HG02938 (cell line): ENCODE measurements at regions not wholly inside any gene's neighbourhood (a gene's known extent, or its start where the extent isn't known, plus 50 kb on each side); places are given as distances from the start of the nearest gene placed in this dataset.
A peak's percentile ranks its signal among the peaks of the same experiment; 100 is the strongest.

Source experiments
- ATAC-seq: cut with Tn5 transposase; IDR thresholded peaks from one replicate; pipeline ENCODE4 v1.9.1; 2021; ENCODE audit warnings: mild to moderate bottlenecking, moderate library complexity; ENCODE audit not compliant: unreplicated experiment

GRCh38 chr11:104830508-104830907, 67.8 kb downstream of the CASP12 start:
- ATAC-seq, result no peak

GRCh38 chr11:104830080-104830479, 68.2 kb downstream of the CASP12 start:
- ATAC-seq, result no peak

GRCh38 chr11:104826772-104827171, 71.5 kb downstream of the CASP12 start:
- ATAC-seq, result no peak

GRCh38 chr11:104823657-104824056, 74.6 kb downstream of the CASP12 start:
- ATAC-seq, result no peak

DNA sequence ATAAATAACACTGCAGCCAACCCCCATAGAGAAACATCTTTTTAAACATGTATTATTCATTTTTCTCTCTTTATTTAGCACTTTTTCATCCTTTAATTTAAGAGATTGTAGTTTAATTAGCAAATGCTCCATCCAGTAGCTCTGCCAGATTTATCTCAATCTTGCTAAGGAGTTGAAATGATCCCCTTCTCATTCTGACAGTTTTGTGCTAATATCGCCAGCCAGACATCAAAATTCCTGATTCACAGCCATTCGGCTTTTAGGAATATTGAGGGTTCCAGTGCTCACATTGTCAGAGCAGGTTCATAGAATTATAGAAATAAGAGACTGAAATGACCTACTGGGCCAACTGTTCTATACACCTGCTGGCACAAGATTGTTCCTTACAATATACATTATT, 77.8 kb downstream of the CASP12 start:
- no peak for ATAC-seq

DNA sequence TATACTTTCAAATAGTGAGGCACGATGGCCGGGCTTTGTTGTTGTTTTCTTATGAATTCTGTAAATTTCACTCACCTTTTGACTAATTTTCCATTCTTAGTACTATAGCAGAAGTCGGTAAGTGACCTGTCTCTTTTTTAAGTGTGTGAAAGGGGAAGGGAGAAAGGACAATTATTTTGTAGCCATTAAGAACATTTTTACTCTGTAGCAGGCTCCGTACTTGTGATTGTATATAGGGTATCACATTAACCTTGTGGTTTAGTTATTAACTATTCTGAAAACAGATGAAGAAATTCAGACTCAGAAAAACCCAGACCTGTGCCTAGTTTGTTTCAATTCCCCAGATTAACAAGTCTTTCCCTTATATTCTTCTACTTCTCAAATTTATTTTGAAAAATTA, 78.7 kb downstream of the CASP12 start:
- peak; percentile 51 for ATAC-seq

DNA sequence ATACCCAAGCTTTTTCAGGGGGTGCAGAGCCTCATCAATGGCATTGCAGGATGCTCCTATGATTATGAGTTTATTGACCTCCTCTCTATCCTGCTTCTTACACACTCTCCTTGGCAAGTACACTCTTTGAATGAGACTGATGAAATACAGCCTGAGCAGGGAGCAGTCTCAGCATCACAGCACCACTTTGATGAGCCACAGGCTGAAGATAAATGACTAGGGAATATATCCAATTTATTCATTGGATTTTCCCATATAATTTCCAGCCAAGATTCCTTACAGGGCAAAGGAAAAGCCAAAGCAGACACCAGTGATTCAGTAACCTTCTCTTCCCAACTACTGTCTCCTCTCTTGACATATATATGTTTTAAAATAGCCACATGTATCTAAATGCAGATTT, 79.2 kb downstream of the CASP12 start:
- no peak for ATAC-seq

GRCh38 chr11:104817973-104818372, 80.3 kb downstream of the CASP12 start:
- no peak for ATAC-seq

- ATAC-seq, result no peak
Measured at GRCh38 chr11:104813532-104813931, 84.7 kb downstream of the CASP12 start.

- ATAC-seq, result no peak
Measured at GRCh38 chr11:104812103-104812788, 86.0 kb downstream of the CASP12 start.

DNA sequence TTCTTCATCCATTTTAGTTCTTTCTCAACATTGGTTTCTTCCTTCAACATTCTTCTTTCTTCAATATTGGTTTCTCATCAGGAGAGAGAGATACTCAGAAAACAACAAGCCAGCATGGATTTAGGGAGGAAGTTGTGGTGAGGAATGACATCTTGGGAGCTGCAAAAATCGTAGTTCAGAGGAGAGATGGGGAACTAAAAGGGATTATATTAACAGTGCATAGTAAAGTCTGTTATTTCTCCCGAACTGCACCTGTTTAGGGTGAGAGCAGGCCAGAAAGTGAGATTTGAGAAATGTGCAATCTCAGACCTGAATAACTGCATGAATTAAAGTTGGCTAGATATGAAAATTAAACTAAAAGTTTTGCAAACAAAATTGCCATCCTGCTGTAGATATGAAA, 94.5 kb downstream of the CASP12 start:
- no peak for ATAC-seq

GRCh38 chr11:104799251-104799650, 99.0 kb downstream of the CASP12 start:
- ATAC-seq, result peak; percentile 93

DNA sequence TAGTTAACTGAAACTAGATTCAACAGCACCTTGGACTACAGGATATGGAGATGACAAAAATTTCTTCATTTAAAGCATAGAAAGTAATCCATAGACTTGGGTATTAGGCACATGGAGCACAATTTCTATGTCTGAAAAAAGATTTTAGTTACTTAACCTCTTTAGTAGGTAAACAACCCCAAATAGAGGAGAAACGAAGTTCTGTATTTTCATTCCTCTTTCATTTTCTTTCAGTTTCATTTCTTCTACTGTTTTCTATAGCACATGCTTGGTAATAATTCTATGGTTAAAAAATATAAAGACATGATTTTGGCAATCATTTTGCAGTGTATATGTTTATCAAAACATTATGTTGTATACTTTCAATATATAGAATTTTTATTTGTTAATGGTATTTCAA, 99.5 kb downstream of the CASP12 start:
- ATAC-seq, result peak; percentile 70

DNA sequence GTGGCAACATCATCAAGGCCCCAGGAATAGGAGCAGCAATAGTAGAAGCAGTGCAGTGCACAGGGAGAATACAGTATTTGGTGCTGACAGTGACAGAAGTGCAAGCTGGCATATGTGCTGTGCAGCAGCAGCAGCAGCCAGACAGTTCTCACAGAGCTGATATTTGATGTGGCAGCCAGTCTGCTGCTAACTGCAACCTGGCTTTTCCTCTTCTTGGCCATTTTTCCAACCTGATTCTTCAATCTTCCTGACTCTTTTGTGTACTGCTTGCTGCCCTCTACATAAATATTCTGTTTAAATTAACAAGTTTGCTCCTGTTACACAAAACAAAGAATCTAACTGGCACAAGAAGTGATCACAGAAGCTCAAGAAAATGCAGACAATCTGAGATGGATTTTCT, 102.0 kb downstream of the CASP12 start:
- no peak for ATAC-seq

- no peak for ATAC-seq
Measured at GRCh38 chr11:104795501-104796213, 102.6 kb downstream of the CASP12 start.

- no peak for ATAC-seq
Measured at GRCh38 chr11:104792861-104793260, 105.4 kb downstream of the CASP12 start.

DNA sequence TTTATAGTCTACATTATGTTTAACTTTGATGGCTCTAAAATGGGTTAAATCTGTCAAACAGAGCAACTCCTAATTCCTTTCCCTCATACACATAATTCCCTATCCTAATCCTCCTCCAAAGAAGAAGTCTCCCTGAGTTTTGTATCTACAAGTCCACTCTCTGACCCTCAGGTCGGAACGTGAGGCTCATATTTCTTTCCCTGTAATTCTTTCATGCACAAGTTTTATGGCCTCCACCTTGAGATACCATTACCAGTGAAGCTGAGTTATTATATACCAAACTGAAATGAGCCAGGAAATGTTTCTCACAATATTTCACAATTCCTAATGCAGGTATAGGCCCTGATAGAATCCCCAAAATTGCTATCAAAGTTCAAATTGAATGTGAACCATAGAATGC, 106.4 kb downstream of the CASP12 start:
- no peak for ATAC-seq

DNA sequence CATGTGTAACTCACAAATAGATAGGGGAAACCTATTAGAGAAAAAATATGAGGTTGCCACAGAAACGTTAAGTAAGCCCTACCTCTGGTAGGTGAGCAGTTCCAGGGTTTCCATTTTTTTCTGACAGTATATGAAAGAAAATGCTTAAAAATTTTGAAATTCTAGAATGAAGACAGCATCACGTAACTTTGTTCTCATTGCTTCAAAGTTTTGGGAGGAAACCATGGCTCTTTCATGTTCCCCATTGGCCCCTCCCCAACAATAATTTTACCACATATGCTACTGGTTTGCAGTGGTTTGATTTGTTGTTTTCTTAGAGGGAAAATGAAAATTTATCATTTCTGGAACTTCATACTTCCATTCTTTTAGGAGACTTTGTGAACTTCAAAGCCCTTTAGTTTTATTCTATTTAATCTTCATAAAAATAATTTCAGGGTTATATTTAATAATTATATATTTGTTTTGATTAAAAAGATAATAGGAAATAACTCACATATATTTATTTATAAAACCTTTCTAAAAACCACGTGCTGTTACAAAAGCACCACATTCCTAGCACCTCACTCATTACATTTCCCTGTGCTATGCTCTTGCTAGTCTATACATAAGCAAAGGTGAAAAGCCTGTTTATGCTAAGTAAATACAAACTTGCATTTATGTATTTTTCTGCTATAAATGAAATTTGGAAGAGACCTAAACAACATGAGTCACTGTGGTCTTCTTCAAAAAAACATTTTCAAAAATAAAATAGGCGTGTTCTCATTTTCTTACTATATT, 113.4 kb downstream of the CASP12 start:
- no peak for ATAC-seq

- ATAC-seq, result no peak
Measured at GRCh38 chr11:104783241-104783640, 115.0 kb downstream of the CASP12 start.

DNA sequence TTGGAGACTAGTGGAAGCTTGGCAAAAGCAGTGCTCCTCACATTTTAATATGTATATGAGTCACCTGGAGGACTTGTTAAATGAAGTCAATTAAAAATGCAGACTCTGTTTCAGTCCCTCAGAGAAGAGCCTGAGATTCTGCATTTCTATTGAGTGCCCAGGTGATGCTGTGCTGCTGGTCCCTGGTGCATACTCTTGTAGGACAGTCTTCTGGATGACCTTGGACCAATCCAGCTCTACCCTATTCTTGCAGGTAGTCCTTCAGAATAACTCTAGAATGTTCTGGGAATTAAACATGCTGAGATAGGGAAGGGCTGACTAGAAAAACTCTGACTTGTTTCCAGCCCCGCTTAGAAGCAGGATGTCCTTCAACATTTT, 115.9 kb downstream of the CASP12 start:
- no peak for ATAC-seq

- ATAC-seq, result no peak
Measured at GRCh38 chr11:104781719-104782376, 116.4 kb downstream of the CASP12 start.
